ENCODE measurements at regions not wholly inside any gene's neighbourhood (a gene's known extent, or its start where the extent isn't known, plus 50 kb on each side); places are given as distances from the start of the nearest gene placed in this dataset.
A peak's percentile ranks its signal among the peaks of the same experiment; 100 is the strongest.

DNA sequence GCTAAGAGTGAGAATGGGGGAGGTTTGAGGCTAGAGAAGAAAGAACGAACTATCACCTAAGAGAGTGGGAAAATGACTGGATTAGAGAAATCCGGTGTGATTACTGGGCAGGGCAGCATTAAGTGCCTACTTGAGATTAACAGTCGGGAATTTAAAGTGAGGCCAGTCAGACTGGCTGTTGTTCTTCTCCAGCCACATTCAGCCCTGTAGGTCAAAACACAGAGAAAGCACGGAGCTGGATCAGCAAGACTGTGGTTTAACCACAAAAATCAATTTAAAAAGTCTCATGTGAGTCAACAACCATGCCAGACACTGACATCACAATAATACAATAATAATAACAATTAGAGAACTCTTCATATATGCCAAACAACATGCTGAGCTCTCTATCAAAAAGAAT, 301.9 kb upstream of the SGK1 start (continued):
- TF ChIP-seq, protein P1, sequence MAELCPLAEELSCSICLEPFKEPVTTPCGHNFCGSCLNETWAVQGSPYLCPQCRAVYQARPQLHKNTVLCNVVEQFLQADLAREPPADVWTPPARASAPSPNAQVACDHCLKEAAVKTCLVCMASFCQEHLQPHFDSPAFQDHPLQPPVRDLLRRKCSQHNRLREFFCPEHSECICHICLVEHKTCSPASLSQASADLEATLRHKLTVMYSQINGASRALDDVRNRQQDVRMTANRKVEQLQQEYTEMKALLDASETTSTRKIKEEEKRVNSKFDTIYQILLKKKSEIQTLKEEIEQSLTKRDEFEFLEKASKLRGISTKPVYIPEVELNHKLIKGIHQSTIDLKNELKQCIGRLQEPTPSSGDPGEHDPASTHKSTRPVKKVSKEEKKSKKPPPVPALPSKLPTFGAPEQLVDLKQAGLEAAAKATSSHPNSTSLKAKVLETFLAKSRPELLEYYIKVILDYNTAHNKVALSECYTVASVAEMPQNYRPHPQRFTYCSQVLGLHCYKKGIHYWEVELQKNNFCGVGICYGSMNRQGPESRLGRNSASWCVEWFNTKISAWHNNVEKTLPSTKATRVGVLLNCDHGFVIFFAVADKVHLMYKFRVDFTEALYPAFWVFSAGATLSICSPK (IDR thresholded peaks at IDR 0.05; ENCODE audit: borderline replicate concordance) = no peak
- no peak for TF ChIP-seq COPS2 (conservative IDR thresholded peaks at IDR 0.05)
- TF ChIP-seq CC2D1A (IDR thresholded peaks at IDR 0.05) = no peak
- no peak for TF ChIP-seq ZNF764 (CRISPR knock-in tag; IDR thresholded peaks at IDR 0.05; ENCODE audit: low read depth)

DNA sequence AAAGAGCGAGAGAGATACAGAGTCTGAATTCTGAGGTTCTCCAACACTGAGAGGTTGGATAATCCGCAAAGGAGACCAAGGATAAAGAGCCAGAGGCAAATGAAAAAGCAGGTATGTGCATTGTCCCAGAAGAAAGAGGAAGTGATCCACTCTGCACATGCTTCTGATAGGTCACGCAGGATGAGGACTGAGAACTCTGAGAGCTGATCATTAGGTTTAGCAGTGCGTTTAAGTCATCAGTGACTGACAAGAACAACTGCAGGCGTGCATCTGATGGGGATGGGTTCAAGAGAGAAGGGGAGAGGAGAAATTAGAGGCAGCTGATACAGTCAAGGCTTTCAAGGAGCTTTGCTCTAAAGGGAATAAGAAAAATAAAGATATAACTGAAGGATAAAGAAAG, 301.2 kb upstream of the SGK1 start:
- FAIRE-seq (no peak), ATAC-seq (no peak), DNase-seq (ENCODE audit: extremely low read depth in 1 of 4, low spot score in 3 of 4) (no peak)
- H4K20me1 ChIP-seq (replicated peaks; ENCODE audit: control insufficient read depth, insufficient read depth, low read length) = no peaks in the 10 kb centered on the region
- no peaks in the 10 kb centered on the region for H3K79me2 ChIP-seq (ENCODE audit: control insufficient read depth, insufficient read depth, low read length)
- no peak overlapping the region for H3K9ac ChIP-seq (ENCODE audit: insufficient read depth in 1 of 2, low read depth in 2 of 2, low read length in 2 of 2)
- no peak overlapping the region for H2AFZ ChIP-seq (ENCODE audit: low read depth, low read length)
- H3K27ac ChIP-seq (ENCODE audit: extremely low read depth, low read depth, low read length) = no peak overlapping the region
- H3K27me3 ChIP-seq (ENCODE audit: control insufficient read depth in 2 of 2, insufficient read depth in 2 of 2, low read length in 2 of 2) = peaks cover 6 to 8% of the 10 kb centered on the region in 2 experiments
- ChIA-PET POLR2A (no interaction called here), CTCF (ENCODE audit: low intra/inter-chr PET ratio) (no interaction called here)
- whole genome bisulfite sequencing (ENCODE audit: insufficient coverage, low coverage, missing lambda C conversion rate) = 7% methylated on average over 5 of the region's 5 CpGs
- H3K4me1 ChIP-seq (replicated peaks in 1 of 2; ENCODE audit: control insufficient read depth in 2 of 2, insufficient read depth in 2 of 2, low read length in 2 of 2) = no peaks in the 10 kb centered on the region
- H3K4me2 ChIP-seq (ENCODE audit: insufficient read depth, low read length) = no peak overlapping the region
- no peaks in the 10 kb centered on the region for H3K9me1 ChIP-seq (ENCODE audit: control insufficient read depth, insufficient read depth, low read length)
- BruUV-seq (replicated peaks) = no TSS peak
- H3K36me3 ChIP-seq (ENCODE audit: control insufficient read depth, insufficient read depth, low read length) = no peaks in the 10 kb centered on the region
- H3K4me3 ChIP-seq = no peak overlapping the region
- in situ Hi-C loops (cut with MboI) = no loop called here
- H3K9me3 ChIP-seq (replicated peaks; ENCODE audit: control insufficient read depth, insufficient read depth, low read depth, low read length) = no peaks in the 10 kb centered on the region
- TF ChIP-seq CEBPB (tag; IDR thresholded peaks at IDR 0.05) = no peak
- TF ChIP-seq SPI1 (IDR thresholded peaks at IDR 0.05; ENCODE audit: borderline replicate concordance, low read depth, low read length) = peak; percentile 92
- intact Hi-C loops (cut with micrococcal nuclease) = no loop called here
